Ramos (cell line): ENCODE measurements at regions not wholly inside any gene's neighbourhood (a gene's known extent, or its start where the extent isn't known, plus 50 kb on each side); places are given as distances from the start of the nearest gene placed in this dataset.
"Not testable (repeated sequence)": the region's sequence is repeated elsewhere in the genome, so short reads cannot be mapped to it uniquely, and the experiment has no call there.

Source experiments
- in situ Hi-C: fragments of 300-500 bp; cut with MboI; formaldehyde crosslinking; loops from one replicate; pipeline ENCODE4 v1.14.3; 2022; ENCODE audit warnings: low sequenced_read_pairs; ENCODE audit not compliant: unreplicated experiment

- in situ Hi-C loops, result not testable (repeated sequence)
Measured at GRCh38 chr10:3634646-3635045, 150.4 kb downstream of the KLF6 start.

GRCh38 chr10:3631701-3632330, 153.2 kb downstream of the KLF6 start:
- in situ Hi-C loops, result no loop called here

- in situ Hi-C loops, result no loop called here
Measured at GRCh38 chr10:3631291-3631690, 153.7 kb downstream of the KLF6 start.

GRCh38 chr10:3625959-3626751, 158.9 kb downstream of the KLF6 start:
- in situ Hi-C loops, result loop anchor here (10.0 kb wide), 1 partner anchor 159 kb away; the partner anchor contains the start of gene KLF6

GRCh38 chr10:3624367-3624766, 160.6 kb downstream of the KLF6 start:
- in situ Hi-C loops, result loop anchor here (10.0 kb wide), 1 partner anchor 160 kb away; the partner anchor contains the start of gene KLF6

- in situ Hi-C loops, result loop anchor here (10.0 kb wide), 1 partner anchor 161 kb away; the partner anchor contains the start of gene KLF6
Measured at GRCh38 chr10:3623746-3624145, 161.3 kb downstream of the KLF6 start.

GRCh38 chr10:3622845-3623621, 162.0 kb downstream of the KLF6 start:
- in situ Hi-C loops, result loop anchor here (10.0 kb wide), 1 partner anchor 162 kb away; the partner anchor contains the start of gene KLF6

- in situ Hi-C loops, result loop anchor here (10.0 kb wide), 1 partner anchor 162 kb away; the partner anchor contains the start of gene KLF6
Measured at GRCh38 chr10:3622427-3622826, 162.6 kb downstream of the KLF6 start.

GRCh38 chr10:3620818-3621217, 164.2 kb downstream of the KLF6 start:
- in situ Hi-C loops, result loop anchor here (10.0 kb wide), 1 partner anchor 164 kb away; the partner anchor contains the start of gene KLF6

GRCh38 chr10:3619241-3619640, 165.8 kb downstream of the KLF6 start:
- in situ Hi-C loops, result no loop called here

GRCh38 chr10:3616880-3617279, 168.1 kb downstream of the KLF6 start:
- in situ Hi-C loops, result no loop called here

GRCh38 chr10:3613318-3613717, 171.7 kb downstream of the KLF6 start:
- in situ Hi-C loops, result no loop called here

- in situ Hi-C loops, result no loop called here
Measured at GRCh38 chr10:3612183-3613001, 172.6 kb downstream of the KLF6 start.

GRCh38 chr10:3606309-3606708, 178.7 kb downstream of the KLF6 start:
- in situ Hi-C loops, result no loop called here

GRCh38 chr10:3605882-3606281, 179.1 kb downstream of the KLF6 start:
- in situ Hi-C loops, result no loop called here

- in situ Hi-C loops, result no loop called here
Measured at GRCh38 chr10:3595736-3596135, 189.3 kb downstream of the KLF6 start.

- in situ Hi-C loops, result no loop called here
Measured at GRCh38 chr10:3593611-3594010, 191.4 kb downstream of the KLF6 start.

- in situ Hi-C loops, result no loop called here
Measured at GRCh38 chr10:3592424-3592823, 192.6 kb downstream of the KLF6 start.

GRCh38 chr10:3588816-3589215, 196.2 kb downstream of the KLF6 start:
- in situ Hi-C loops, result no loop called here

GRCh38 chr10:3588346-3588745, 196.7 kb downstream of the KLF6 start:
- in situ Hi-C loops, result no loop called here
